GM18507 (cell line): ENCODE measurements at regions not wholly inside any gene's neighbourhood (a gene's known extent, or its start where the extent isn't known, plus 50 kb on each side); places are given as distances from the start of the nearest gene placed in this dataset.

Source experiments
- DNase-seq: peaks from one replicate; pipeline ENCODE4 v3.0.0; 2011; ENCODE audit warnings: low read depth; ENCODE audit not compliant: insufficient read length; ENCODE audit errors: extremely low spot score
- FAIRE-seq: peaks from 2 replicates; lab custom pipeline; 2011; peaks lifted over from hg19 to GRCh38; lab: Jason Lieb, UNC

DNA sequence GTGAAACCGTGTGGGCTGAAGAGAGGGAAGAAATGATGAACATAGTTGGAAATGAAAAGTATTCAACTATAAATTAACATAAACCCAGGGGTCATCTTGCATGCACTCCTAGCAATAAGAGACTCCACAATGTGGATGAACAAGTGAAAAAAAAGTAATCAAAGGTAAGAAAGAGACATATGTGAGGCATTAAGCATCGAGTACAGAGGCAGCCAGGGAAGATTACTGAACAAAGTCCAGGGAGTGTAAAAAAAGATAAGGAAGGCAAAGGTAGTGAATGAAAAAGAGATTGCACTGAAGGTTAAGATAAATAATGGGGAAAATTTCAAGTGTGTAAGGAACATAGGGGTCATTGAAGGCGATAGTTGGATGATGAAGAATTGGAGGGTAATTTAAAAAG, 330.8 kb upstream of the PROX1 start:
- no peak for DNase-seq
- no peak for FAIRE-seq

DNA sequence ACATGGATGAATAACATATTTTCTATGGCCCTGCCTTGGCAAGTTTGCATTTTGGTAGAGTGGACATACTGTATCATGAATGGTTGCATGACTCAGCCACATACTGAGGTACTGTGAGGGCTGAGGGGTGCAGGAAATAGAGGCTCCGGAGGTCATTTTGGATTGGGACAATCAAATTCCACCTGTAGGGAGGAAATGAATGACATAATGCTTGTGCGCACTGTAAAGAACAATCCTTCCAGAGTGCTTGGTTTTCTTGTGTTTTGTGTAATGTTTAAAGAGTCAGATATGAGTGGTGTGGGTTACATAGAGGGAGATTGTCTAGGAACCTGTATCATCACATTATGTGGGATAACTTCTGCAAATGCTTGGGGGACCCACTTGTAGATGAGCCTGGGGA, 329.9 kb upstream of the PROX1 start:
- FAIRE-seq = no peak
- no peak for DNase-seq

DNA sequence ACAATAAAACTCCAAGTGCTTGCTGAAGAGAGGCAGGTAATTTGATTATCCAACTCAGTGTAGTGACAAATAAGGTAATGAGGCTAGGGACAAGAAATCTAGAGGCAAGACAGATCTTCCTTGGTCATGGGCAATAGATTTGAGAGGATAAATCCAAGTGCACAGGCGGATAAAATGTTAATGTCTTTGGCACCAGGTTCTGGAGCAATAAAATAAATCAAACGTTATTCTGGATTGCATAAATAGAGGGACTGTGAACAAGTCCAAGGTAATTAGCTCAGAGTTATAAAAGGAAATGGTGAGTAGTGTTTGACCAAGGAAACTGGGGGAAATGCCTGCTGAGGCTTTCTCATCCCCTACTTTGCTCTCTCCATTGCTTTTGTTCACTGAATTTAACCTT, 329.3 kb upstream of the PROX1 start:
- no peak for FAIRE-seq
- no peak for DNase-seq

DNA sequence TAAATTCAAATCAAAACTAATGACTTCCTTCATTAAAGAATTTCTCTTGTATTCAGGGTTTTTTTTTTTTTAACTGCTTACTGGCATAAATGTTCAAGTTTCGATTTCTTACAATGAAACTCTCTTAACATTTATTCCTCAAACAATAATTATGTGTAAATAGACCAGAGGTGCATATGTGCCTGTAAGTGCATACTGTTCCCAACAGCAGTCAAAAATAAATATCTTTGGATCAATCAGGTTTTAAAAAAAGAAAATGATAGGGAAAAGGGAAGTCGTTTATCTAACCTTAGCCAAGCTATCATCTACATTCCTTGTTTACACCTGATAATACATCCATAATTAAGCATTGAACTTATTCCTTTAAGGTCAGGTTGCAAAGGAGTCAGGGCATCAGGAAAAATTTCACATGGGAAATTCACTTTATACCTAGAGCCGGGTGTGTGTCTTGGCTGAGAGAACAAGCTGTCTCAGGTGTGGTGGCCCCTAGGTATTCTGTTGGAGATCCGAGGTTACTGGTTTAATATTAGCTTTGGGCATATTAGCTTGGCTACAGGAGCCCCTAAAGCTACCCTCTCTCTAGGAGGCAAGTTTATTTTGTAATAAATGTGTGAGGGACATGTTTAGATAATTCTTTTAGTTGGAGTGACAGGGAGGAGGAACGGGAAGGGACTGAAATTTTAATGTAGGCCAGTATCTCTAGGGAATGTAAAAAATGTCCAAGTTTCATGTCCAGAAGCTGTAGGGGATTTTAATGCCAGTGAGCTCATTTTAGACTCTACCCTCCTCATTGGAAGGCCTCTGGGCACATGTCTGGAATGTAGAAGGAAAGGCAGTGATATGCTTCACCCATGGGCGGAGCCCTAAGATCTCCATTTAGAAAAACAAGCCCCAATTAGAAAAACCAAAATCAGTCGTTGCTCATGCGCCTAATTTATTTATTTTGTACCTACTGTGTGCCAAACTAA, 327.9 kb upstream of the PROX1 start:
- FAIRE-seq (no peak), DNase-seq (no peak)

DNA sequence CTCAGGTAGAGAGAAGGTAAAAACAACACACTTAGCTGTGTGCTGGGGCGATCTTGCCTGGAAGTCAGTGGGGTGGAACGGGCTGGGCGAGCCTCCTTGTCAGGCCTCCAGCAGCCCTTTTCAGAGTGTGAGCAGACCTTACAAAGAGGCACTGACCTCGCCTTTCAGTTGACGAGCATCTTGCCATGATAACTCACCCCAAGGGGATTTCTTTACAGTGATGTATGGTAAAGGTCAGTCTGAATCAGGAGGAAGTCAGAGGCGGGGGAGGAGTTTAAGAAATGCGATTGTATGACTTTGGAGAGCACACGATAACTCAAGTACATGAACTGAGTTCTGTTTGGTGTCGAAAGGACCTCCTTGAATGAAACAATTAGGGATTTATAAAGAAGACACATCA, 326.5 kb upstream of the PROX1 start:
- FAIRE-seq (no peak), DNase-seq (no peak)

DNA sequence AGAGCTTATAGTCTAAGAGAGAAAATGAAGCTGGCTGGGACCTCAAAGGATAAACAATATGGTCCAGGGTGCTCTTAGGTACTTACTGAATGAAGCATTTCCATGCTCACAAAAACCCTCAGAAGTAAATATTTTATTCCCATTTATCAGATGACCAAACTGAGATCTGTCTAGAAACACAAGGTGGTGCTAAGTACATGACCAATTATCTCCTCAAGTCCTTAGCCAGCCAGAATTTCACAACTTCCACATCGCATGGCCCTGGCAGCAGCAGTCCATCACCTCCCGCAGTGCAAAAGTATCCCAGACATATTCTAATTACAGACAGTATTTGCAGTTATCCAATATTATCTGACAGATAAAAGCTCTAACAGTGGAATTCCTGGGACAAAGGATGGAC, 321.7 kb upstream of the PROX1 start:
- DNase-seq (no peak), FAIRE-seq (no peak)

DNA sequence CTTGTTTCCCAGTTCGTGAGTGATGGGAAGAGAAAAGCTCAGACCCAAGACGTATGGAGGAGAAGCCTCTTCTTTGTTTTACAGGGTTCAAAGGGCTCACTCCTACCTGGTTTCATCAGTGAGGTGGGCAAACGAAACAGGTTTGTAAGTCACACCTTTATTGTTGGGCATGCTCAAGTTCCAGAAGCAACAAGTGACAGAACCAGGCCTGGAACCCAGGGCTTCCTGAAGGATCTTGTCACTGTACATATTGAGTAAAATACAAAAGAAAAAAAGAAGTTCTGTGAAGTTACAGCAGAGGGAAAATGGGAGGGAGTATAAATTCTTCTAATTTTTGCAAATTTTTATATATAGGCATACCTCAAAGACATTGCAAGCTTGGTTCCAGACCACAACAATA, 320.9 kb upstream of the PROX1 start:
- FAIRE-seq (no peak), DNase-seq (no peak)

DNA sequence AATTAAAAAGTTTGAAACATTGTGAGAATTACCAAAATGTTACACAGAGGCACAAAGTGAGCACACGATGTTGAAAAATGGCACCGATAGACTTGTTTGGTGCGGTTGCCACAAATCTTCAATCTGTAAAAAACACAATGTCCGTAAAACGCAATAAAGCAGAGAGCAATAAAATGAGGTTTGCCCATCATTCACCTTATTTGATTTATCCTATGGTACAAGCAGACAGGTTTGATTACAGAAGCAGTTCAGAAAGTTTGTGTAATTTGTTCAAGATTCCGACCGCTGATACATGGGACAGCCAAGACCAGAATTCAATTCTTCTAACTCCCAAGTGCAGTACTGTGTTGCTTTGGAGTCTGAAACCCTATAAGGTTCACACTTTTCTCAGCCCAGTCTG, 318.3 kb upstream of the PROX1 start:
- no peak for FAIRE-seq

DNA sequence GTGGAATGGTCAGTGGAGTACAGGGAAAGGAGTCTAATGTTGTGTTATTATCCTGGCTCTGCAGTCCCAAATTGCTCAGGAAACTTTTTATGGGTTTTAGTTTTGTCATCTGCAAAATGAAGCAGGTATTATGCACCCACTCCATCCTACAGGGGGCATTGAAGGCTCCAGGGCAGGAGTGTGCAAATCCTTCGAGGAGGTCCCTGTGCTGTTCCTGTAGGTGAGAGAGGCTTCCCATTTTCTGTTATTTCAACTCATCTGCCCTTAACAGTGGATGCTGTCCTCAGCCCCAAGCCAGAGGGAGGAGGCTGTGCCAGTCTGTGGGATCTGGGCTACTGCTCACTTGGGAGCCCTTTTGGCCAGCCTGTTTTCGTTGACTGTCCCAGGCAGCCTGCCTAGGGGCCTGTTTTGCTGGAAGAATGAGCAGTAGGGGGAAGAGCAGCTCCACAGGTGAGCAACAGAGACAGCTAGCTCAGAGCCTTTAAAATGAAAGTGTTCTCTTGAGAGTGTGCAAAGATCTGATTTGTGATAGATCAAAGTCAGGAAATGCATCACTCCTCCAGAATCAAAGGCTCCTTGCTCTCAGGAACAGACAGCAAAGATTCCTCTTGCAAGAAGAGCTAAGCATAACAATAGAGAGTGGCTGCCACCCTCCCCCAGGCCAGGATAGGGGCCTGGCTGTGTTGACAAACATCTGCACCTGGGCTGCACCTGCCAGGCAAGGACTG, 317.6 kb upstream of the PROX1 start:
- FAIRE-seq (no peak), DNase-seq (no peak)

More for the DNA sequence above, 318.3 kb upstream of the PROX1 start:
- DNase-seq = no peak

DNA sequence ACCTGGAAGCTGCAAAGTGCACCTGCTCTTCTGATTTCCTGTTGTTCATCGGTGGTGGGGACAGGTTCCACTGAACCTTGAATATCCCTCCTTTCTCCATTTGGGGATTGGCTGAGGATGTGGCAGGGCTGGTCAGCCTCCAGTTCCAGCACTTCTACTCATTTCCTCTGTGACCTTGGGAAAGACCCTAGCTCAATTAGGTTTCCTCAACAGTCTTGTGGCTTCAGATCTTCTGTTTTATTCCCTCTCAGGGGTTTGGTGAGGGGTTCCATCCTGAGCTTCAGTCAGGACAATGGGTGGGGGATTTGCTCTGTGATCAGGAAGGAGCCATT, 317.1 kb upstream of the PROX1 start:
- DNase-seq = no peak
- no peak for FAIRE-seq

DNA sequence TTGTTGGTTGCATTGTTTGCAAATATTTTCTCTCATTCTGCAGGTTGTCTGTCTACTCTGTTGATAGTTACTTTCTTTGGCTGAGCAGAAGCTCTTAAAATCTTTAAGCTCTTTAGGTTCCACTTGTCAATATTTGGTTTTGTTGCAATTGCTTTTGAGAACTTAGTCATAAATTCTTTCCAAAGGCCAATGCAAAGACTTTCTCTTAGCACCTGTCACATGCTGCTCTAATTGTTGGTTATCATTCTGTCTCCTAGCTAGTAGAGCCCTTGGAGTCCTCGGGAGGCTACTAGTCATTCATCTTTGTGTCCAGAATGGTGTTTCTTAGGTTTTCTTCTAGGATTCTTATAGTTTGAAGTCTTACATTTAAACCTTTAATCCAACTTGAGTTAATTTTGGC, 312.7 kb upstream of the PROX1 start:
- FAIRE-seq = no peak
- DNase-seq = no peak

DNA sequence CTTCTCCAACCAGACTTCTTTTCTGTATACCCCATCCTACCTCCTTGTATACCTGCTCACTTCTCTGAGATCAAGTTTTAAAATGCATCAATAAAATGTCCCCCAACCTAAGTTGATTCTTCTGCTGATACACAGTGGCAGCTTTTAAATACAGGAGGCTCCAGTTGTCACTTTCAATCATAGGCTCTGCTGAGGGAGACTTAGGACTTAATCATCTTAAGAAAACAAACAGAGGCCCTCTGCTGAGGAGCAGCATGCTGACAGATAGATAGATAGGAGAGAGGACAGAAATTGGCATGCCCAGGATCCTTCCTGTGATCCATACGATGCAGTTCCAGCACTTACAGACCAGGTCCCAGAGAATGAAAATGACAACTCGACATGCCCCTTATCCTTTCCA, 311.0 kb upstream of the PROX1 start:
- DNase-seq (no peak), FAIRE-seq (no peak)

DNA sequence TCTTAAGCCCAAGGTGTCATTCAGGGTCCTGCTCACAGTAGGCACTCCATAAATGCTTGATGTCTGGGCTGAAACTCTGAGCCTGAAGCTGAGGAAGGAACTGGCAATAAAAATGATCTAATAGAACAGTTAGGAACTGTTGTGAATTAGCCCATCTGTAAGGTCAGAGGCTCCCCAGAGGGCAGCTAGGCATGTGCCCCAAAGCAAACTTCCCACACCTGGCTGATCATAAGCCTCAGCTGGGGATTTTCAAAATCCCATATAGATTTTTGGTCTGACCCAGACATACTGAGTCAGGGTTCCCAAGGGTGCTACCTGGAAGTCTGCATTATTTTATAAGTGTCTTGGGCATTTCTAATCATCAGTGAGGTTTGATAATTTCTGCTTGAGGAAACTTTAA, 309.4 kb upstream of the PROX1 start:
- DNase-seq = no peak
- FAIRE-seq = no peak

DNA sequence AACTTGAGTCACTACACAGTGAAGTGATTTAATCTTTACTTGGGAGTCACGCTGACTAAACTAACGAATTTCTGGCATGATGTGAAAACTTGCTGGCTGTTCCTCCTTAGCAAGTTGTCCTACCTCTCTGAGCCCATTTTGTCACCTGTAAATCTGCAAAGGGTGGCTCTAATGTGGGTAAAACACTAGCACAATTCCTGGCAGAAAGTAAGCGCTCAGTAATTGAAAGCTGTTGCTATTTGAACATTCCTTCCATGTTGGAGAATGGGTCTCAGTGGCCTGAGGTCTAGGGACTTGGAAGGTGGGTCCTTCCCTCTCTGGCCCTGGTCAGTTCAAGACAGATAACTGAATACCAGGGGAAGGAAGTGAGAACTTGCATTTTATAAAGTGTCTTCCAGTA, 309.0 kb upstream of the PROX1 start:
- FAIRE-seq (no peak), DNase-seq (no peak)

DNA sequence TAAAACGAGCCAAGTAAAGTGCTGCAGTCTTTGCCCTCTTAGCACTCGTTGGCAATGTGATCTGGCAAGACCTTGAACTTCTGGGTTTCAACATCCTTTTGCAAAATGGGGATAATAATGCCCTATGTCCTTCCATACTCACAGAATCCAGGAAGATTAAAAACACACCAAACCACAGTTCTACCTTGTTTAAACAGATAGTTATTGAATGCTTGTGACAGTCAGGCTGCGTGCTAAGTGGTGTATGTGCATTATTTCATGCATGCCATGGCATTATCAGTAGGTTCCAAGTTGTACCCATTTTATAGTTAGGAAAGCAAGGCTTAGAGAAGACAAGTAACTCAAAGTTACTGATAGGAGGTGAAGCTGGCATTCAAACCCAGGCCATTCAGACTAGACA, 308.6 kb upstream of the PROX1 start:
- no peak for FAIRE-seq
- no peak for DNase-seq

DNA sequence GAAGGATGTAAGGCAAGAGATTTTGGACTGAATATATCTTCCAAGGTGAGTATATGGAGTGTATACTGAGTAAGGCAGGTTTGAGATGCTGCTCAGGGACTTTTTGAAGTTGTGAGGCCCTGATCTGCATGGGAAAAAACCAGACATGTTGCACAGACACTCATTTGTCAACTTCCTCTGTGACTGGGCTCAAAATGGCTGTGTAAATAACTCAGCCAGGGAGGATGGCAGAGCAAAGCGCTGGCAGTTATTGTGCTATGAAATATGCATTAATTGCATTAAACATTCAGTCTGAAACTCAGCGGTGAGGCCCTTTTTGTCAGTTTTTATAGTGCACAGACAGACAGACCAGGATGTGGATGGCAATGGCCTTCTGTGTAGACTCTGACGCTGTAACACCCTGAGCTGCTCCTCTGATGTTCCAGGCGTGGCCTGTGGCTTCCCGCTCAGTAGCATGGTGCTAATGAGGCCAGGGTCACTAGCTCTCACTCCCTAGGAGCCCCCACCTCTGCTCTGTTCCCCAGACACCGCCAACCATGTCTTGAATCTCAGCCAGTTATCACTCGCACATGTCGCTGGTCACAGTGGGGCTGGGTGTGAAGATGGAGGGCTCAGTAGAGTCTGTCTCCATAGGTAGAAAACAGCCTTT, 307.0 kb upstream of the PROX1 start:
- no peak for FAIRE-seq

DNA sequence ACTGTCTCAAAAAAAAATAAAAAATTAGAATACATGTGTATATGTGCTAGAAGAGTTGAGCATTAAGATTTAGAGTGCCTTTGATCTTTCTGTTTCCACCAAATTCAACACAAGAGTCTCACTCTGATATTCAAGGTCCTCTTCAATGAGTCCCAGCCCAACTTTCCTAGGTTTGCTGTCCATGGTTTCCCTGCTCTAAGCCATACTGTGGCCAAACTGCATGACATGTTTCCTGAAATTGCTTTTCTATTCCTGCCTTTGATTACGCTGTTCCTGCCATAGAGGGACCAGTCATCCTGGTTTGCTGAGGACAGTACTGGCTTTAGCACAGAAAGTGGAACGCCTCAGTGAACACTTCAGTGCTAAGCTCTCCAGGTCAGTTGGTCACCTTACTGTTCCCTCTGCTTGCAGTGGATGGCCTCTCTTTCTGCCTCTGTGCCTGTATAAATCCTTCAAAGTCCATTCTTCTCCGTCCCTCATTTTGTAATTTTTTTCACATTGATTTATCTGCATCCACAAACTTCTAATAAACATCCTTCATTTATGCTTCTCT, 305.9 kb upstream of the PROX1 start:
- FAIRE-seq (no peak), DNase-seq (no peak)

More for the DNA sequence above, 307.0 kb upstream of the PROX1 start:
- DNase-seq = no peak

DNA sequence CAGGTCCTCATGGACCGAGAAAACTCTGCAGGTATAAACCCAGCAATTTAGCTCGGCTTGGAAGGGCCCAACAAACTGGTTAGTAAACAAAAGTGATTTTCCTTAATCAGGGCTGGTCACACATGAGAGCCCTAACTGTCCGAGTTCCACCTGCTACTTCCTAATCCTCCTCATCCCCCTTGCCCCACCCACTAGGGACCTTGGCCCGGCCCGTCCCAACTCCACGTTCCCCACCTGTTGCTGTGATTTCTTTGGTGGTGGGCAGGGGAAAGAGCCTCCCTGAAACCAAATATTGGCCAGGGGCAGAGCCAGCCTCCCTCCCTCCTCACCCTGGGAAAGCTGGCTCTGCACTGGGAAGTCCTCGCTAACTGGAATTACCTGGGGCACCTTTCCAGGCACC, 304.2 kb upstream of the PROX1 start:
- DNase-seq = no peak
- no peak for FAIRE-seq

DNA sequence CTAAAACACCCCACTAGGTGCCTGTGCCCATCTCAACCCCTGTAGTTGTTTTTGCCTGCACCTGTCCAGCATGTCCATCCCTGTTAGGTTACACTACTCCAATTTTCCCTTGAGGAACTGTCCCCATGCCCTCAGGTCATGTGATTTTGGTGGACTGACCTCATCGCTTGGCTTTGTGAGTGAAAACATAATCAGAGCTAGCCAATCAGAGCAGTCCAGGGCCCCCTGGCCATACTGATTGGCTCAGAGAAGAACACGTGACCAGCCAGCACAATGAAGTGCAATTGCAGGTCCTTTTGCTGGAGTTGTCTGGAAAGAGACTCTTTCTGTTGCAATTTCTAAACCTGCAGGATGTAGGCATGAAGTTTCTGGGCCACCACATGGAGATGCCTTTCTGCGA, 303.3 kb upstream of the PROX1 start:
- DNase-seq (no peak), FAIRE-seq (no peak)

DNA sequence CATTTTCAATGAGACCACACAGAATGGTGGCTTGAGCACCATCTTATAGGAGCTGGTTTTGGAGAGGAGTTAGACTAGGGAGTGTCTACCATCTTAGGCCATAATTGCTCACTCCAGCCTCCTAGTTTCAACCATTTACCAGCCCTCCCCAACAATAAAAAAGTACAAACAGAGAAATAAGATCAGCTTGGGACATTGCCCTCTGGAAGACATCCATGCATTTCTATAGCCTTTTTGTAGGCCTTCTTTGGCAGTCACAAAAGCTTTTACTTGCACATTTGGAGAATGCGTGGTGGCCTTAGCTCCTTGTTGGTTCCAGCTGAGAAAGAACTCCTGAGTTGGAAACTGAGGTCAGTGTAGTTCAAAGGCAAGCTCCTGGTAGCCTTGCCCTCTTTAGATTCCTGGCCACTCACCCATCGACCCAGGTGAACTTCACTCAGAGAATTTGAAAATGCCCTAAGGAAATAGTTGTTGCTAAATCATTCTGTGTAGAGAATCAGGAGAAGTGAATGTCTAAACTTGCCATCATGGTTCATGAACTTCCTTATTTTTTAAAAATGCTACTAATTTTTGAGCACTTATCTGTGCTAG, 301.7 kb upstream of the PROX1 start:
- no peak for DNase-seq
- no peak for FAIRE-seq
